ENCODE measurements at regions not wholly inside any gene's neighbourhood (a gene's known extent, or its start where the extent isn't known, plus 50 kb on each side); places are given as distances from the start of the nearest gene placed in this dataset.
A peak's percentile ranks its signal among the peaks of the same experiment; 100 is the strongest.

DNA sequence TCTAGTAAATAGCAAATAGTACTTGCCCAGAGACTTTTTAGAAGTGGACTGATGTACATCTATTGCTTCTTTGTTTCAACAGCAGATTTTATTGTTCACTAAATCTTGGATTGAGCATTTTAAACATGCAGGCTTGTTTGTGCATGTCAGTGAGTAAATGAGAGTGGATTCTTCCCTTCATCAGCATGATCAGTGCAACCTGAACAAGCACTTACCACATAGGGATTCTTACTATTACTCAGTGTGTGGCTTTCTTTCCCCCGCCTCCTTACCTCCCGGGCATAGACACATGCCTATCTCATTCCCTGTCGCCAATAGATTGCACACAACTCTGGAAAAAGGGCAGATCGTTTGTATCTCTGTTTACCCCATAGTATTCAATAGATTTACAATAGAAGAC, 197.5 kb downstream of the C11orf87 start:
- no peaks in the 10 kb centered on the region for H3K9me3 ChIP-seq
- TF ChIP-seq, protein P1, sequence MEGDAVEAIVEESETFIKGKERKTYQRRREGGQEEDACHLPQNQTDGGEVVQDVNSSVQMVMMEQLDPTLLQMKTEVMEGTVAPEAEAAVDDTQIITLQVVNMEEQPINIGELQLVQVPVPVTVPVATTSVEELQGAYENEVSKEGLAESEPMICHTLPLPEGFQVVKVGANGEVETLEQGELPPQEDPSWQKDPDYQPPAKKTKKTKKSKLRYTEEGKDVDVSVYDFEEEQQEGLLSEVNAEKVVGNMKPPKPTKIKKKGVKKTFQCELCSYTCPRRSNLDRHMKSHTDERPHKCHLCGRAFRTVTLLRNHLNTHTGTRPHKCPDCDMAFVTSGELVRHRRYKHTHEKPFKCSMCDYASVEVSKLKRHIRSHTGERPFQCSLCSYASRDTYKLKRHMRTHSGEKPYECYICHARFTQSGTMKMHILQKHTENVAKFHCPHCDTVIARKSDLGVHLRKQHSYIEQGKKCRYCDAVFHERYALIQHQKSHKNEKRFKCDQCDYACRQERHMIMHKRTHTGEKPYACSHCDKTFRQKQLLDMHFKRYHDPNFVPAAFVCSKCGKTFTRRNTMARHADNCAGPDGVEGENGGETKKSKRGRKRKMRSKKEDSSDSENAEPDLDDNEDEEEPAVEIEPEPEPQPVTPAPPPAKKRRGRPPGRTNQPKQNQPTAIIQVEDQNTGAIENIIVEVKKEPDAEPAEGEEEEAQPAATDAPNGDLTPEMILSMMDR (IDR thresholded peaks at IDR 0.05) = no peak
- TF ChIP-seq EP300 (IDR thresholded peaks at IDR 0.05) (no peak), POLR2A (IDR thresholded peaks at IDR 0.05) (no peak), POLR2AphosphoS5 (IDR thresholded peaks at IDR 0.05) (no peak)
- H3K4me1 ChIP-seq = no peaks in the 10 kb centered on the region
- H3K36me3 ChIP-seq = no peaks in the 10 kb centered on the region
- no peak for DNase-seq
- no peak overlapping the region for H3K27ac ChIP-seq
- H3K4me3 ChIP-seq = no peak overlapping the region
- intact Hi-C loops (cut with DNase I) = no loop called here
- 83 to 84% methylated on average over 4 of the region's 4 CpGs for WGBS, 2 donors
- no peaks in the 10 kb centered on the region for H3K27me3 ChIP-seq

DNA sequence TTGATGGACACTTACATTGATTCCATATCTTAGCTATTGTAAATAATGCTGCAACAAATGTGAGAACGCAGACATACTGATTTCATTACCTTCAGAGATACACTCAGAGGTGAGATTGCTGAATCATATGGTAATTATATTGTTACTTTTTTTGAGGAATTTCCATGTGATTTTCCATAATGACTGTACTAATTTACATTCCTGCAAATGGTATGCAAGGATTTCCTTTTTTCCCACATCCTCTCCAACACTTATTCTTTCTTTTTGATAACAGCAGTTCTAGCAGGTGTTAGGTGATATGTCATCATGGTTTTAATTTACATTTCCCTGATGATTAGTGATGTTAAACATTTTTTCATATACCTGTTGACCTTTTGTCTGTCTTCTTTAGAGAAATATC, 207.7 kb downstream of the C11orf87 start:
- WGBS, 2 donors = 81 to 83% methylated on average over 1 of the region's 1 CpG
- Histone ChIP-seq H3K4me3 (no peak overlapping the region), H3K9me3 (peaks cover 0 to 3% (median 0%) of the 10 kb centered on the region in 4 donors), H3K27ac (no peak overlapping the region), H3K36me3 (no peaks in the 10 kb centered on the region), H3K4me1 (no peaks in the 10 kb centered on the region), H3K27me3 (no peaks in the 10 kb centered on the region)
- no peak for TF ChIP-seq EP300 (IDR thresholded peaks at IDR 0.05)
- TF ChIP-seq, protein P1 (IDR thresholded peaks at IDR 0.05) = no peak
- no peak for TF ChIP-seq POLR2A (IDR thresholded peaks at IDR 0.05)
- no peak for TF ChIP-seq POLR2AphosphoS5 (IDR thresholded peaks at IDR 0.05)
- no peak for DNase-seq
- intact Hi-C loops (cut with DNase I) = no loop called here

DNA sequence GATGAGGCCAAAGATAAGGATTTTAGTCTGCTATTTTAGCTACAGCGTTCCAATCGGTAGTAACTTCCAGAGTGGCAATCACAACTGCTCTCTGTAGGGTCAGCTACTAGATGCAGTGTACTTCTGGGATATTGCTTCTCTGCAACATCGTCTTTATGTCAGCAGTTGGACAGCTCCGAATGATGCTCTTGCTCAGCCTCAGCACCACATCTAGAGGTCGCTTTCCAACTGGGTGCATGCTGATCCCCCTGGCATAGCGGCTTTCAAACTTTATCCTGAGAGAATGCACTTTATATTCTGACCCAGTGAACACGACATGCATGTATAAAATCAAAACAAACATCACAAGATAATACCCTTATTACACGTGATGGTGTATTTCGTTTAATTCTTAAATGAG, 219.6 kb downstream of the C11orf87 start:
- no peak overlapping the region for H3K27ac ChIP-seq
- H3K27me3 ChIP-seq = no peaks in the 10 kb centered on the region
- 24 to 32% methylated on average over 9 of the region's 9 CpGs for WGBS, 2 donors
- H3K9me3 ChIP-seq = no peaks in the 10 kb centered on the region
- no peaks in the 10 kb centered on the region for H3K36me3 ChIP-seq
- DNase-seq = no peak
- peaks cover 0 to 13% (median 3%) of the 10 kb centered on the region in 4 donors for H3K4me1 ChIP-seq
- H3K4me3 ChIP-seq = no peak overlapping the region
- intact Hi-C loops (cut with DNase I) = no loop called here
- no peak for TF ChIP-seq EP300 (IDR thresholded peaks at IDR 0.05)
- TF ChIP-seq, protein P1 (IDR thresholded peaks at IDR 0.05) = no peak
- no peak for TF ChIP-seq POLR2A (IDR thresholded peaks at IDR 0.05)
- TF ChIP-seq POLR2AphosphoS5 (IDR thresholded peaks at IDR 0.05) = no peak

DNA sequence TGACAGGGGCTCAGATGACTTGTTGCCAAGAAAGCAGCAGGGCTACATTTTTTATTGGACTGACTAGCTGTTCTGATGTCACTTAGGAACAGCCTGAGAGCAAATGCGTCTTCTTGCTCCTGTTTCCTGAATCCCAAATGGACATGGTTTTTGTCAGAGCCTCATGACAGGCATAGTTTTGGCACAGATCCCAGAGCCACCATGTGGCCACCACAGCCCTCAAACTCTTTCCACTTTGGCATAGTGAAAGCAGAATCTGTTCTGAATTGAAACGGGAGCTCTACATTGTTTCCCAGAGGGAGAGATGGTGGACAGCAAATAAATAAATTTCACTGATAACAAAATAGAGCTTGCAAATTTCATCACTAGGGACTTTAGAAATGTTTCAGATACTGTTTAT, 222.2 kb downstream of the C11orf87 start:
- 39 to 43% methylated on average over 2 of the region's 2 CpGs for WGBS, 2 donors
- H3K36me3 ChIP-seq = no peaks in the 10 kb centered on the region
- H3K27me3 ChIP-seq = no peaks in the 10 kb centered on the region
- peak in 3 of 4 donors; percentile 48 to 65 (median 62) for TF ChIP-seq POLR2AphosphoS5 (IDR thresholded peaks at IDR 0.05)
- TF ChIP-seq POLR2A (IDR thresholded peaks at IDR 0.05) = no peak
- H3K27ac ChIP-seq = no peak overlapping the region
- no peak for DNase-seq
- peaks cover 0 to 13% (median 3%) of the 10 kb centered on the region in 4 donors for H3K4me1 ChIP-seq
- H3K4me3 ChIP-seq = no peak overlapping the region
- no peaks in the 10 kb centered on the region for H3K9me3 ChIP-seq
- intact Hi-C loops (cut with DNase I) = no loop called here

DNA sequence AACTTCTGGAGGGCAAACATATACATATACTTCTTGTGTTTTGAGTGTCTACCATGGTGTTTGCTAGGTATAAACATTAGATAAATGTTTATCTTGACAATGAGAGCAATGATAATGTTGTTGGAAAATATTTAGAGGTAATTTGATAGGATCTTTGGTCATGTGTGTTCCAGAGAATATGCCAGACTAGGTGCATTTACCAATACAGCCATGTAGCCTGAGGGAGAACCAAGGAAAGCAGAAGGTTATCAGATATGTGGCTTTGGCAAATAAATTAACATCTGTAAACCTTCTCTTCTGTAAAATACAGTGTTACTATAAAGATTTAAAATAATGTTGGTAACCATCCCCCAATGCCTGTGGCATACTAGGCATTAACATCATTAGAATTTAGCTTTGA, 226.8 kb downstream of the C11orf87 start:
- H3K27me3 ChIP-seq = no peaks in the 10 kb centered on the region
- H3K4me1 ChIP-seq = peaks cover 0 to 8% (median 2%) of the 10 kb centered on the region in 4 donors
- H3K27ac ChIP-seq = no peak overlapping the region
- intact Hi-C loops (cut with DNase I) = no loop called here
- H3K36me3 ChIP-seq = no peaks in the 10 kb centered on the region
- no peak for DNase-seq
- no peak for TF ChIP-seq EP300 (IDR thresholded peaks at IDR 0.05)
- no peak for TF ChIP-seq POLR2AphosphoS5 (IDR thresholded peaks at IDR 0.05)
- TF ChIP-seq, protein P1 (IDR thresholded peaks at IDR 0.05) = no peak
- no peak for TF ChIP-seq POLR2A (IDR thresholded peaks at IDR 0.05)
- no peaks in the 10 kb centered on the region for H3K9me3 ChIP-seq
- no peak overlapping the region for H3K4me3 ChIP-seq
